ENCODE measurements at regions not wholly inside any gene's neighbourhood (a gene's known extent, or its start where the extent isn't known, plus 50 kb on each side); places are given as distances from the start of the nearest gene placed in this dataset.

GRCh38 chr17:77729587-77729986 is 228.9 kb upstream of the TNRC6C start:
- Mint-ChIP-seq H3K27me3 (no peaks in the 10 kb centered on the region), H3K4me1 (peaks cover 4% of the 10 kb centered on the region), H3K27ac (no peak overlapping the region), H3K36me3 (peaks cover 6% of the 10 kb centered on the region), H3K4me3 (no peak overlapping the region), H3K9me3 (peaks cover 13% of the 10 kb centered on the region)

GRCh38 chr17:77730376-77730775 is 228.1 kb upstream of the TNRC6C start:
- Mint-ChIP-seq H3K27me3 (no peaks in the 10 kb centered on the region), H3K4me1 (peaks cover 4% of the 10 kb centered on the region), H3K36me3 (peaks cover 6% of the 10 kb centered on the region), H3K4me3 (no peak overlapping the region), H3K9me3 (peaks cover 13% of the 10 kb centered on the region), H3K27ac (no peak overlapping the region)

- Mint-ChIP-seq H3K4me1 (no peaks in the 10 kb centered on the region), H3K4me3 (no peak overlapping the region), H3K27me3 (no peaks in the 10 kb centered on the region), H3K36me3 (peaks cover 6% of the 10 kb centered on the region), H3K27ac (no peak overlapping the region), H3K9me3 (peaks cover 13% of the 10 kb centered on the region)
Measured at GRCh38 chr17:77733576-77734296, 224.8 kb upstream of the TNRC6C start.

GRCh38 chr17:77734371-77735080 is 224.0 kb upstream of the TNRC6C start:
- Mint-ChIP-seq H3K27ac (no peak overlapping the region), H3K9me3 (peaks cover 13% of the 10 kb centered on the region), H3K4me1 (no peaks in the 10 kb centered on the region), H3K36me3 (peaks cover 6% of the 10 kb centered on the region), H3K27me3 (no peaks in the 10 kb centered on the region), H3K4me3 (no peak overlapping the region)

GRCh38 chr17:77735081-77735565 is 223.4 kb upstream of the TNRC6C start:
- H3K27me3 Mint-ChIP-seq, result no peaks in the 10 kb centered on the region
- no peak overlapping the region for H3K4me3 Mint-ChIP-seq
- H3K9me3 Mint-ChIP-seq, result peaks cover 13% of the 10 kb centered on the region
- no peaks in the 10 kb centered on the region for H3K4me1 Mint-ChIP-seq
- H3K36me3 Mint-ChIP-seq, result peaks cover 6% of the 10 kb centered on the region
- H3K27ac Mint-ChIP-seq, result no peak overlapping the region

- no peak overlapping the region for H3K27ac Mint-ChIP-seq
- H3K9me3 Mint-ChIP-seq, result peaks cover 8% of the 10 kb centered on the region
- H3K27me3 Mint-ChIP-seq, result no peaks in the 10 kb centered on the region
- no peak overlapping the region for H3K4me3 Mint-ChIP-seq
- peaks cover 3% of the 10 kb centered on the region for H3K36me3 Mint-ChIP-seq
- H3K4me1 Mint-ChIP-seq, result no peaks in the 10 kb centered on the region
Measured at GRCh38 chr17:77735566-77736198, 222.8 kb upstream of the TNRC6C start.

- Mint-ChIP-seq H3K4me3 (no peak overlapping the region), H3K9me3 (peaks cover 8% of the 10 kb centered on the region), H3K27me3 (no peaks in the 10 kb centered on the region), H3K4me1 (no peaks in the 10 kb centered on the region), H3K36me3 (peaks cover 3% of the 10 kb centered on the region), H3K27ac (no peak overlapping the region)
Measured at GRCh38 chr17:77736199-77736585, 222.3 kb upstream of the TNRC6C start.

GRCh38 chr17:77736721-77737120 is 221.8 kb upstream of the TNRC6C start:
- no peaks in the 10 kb centered on the region for H3K4me1 Mint-ChIP-seq
- H3K4me3 Mint-ChIP-seq, result no peak overlapping the region

GRCh38 chr17:77737442-77738265 is 220.8 kb upstream of the TNRC6C start:
- Mint-ChIP-seq H3K27ac (no peak overlapping the region), H3K9me3 (peaks cover 3% of the 10 kb centered on the region), H3K27me3 (no peaks in the 10 kb centered on the region)

More at GRCh38 chr17:77736721-77737120, 221.8 kb upstream of the TNRC6C start:
- Mint-ChIP-seq H3K27me3 (no peaks in the 10 kb centered on the region), H3K36me3 (peaks cover 3% of the 10 kb centered on the region), H3K27ac (no peak overlapping the region), H3K9me3 (peaks cover 8% of the 10 kb centered on the region)

GRCh38 chr17:77738751-77739531 is 219.6 kb upstream of the TNRC6C start:
- H3K4me3 Mint-ChIP-seq, result no peak overlapping the region
- no peaks in the 10 kb centered on the region for H3K36me3 Mint-ChIP-seq
- H3K4me1 Mint-ChIP-seq, result no peaks in the 10 kb centered on the region
- no peak overlapping the region for H3K27ac Mint-ChIP-seq
- no peaks in the 10 kb centered on the region for H3K27me3 Mint-ChIP-seq
- H3K9me3 Mint-ChIP-seq, result no peaks in the 10 kb centered on the region

More at GRCh38 chr17:77737442-77738265, 220.8 kb upstream of the TNRC6C start:
- Mint-ChIP-seq H3K4me1 (no peaks in the 10 kb centered on the region), H3K36me3 (peaks cover under 1% of the 10 kb centered on the region), H3K4me3 (no peak overlapping the region)

GRCh38 chr17:77740481-77740880 is 218.0 kb upstream of the TNRC6C start:
- Mint-ChIP-seq H3K4me3 (no peak overlapping the region), H3K27ac (no peak overlapping the region), H3K9me3 (no peaks in the 10 kb centered on the region), H3K27me3 (no peaks in the 10 kb centered on the region), H3K4me1 (no peaks in the 10 kb centered on the region), H3K36me3 (no peaks in the 10 kb centered on the region)

- Mint-ChIP-seq H3K4me3 (no peak overlapping the region), H3K27me3 (no peaks in the 10 kb centered on the region), H3K9me3 (no peaks in the 10 kb centered on the region), H3K4me1 (no peaks in the 10 kb centered on the region), H3K27ac (no peak overlapping the region), H3K36me3 (no peaks in the 10 kb centered on the region)
Measured at GRCh38 chr17:77741109-77741508, 217.4 kb upstream of the TNRC6C start.

GRCh38 chr17:77742579-77742978 is 215.9 kb upstream of the TNRC6C start:
- Mint-ChIP-seq H3K9me3 (no peaks in the 10 kb centered on the region), H3K4me1 (no peaks in the 10 kb centered on the region), H3K27me3 (no peaks in the 10 kb centered on the region), H3K27ac (no peak overlapping the region), H3K4me3 (no peak overlapping the region), H3K36me3 (no peaks in the 10 kb centered on the region)

GRCh38 chr17:77744066-77744988 is 214.2 kb upstream of the TNRC6C start:
- H3K4me3 Mint-ChIP-seq, result no peak overlapping the region
- no peaks in the 10 kb centered on the region for H3K9me3 Mint-ChIP-seq
- H3K27me3 Mint-ChIP-seq, result no peaks in the 10 kb centered on the region
- no peaks in the 10 kb centered on the region for H3K36me3 Mint-ChIP-seq
- H3K27ac Mint-ChIP-seq, result no peak overlapping the region
- H3K4me1 Mint-ChIP-seq, result no peaks in the 10 kb centered on the region

All from activated naive CD4-positive, alpha-beta T cell treated with anti-CD3 and anti-CD28 coated beads, Interleukin-2, amount 50 U/mL, for 24 hours (primary cell).